H1 (cell line): ENCODE measurements at regions not wholly inside any gene's neighbourhood (a gene's known extent, or its start where the extent isn't known, plus 50 kb on each side); places are given as distances from the start of the nearest gene placed in this dataset.
A peak's percentile ranks its signal among the peaks of the same experiment; 100 is the strongest.

Experiments
- CTCF ChIA-PET: fragments of 300-600 bp; sonication (Branson Sonifier 250); formaldehyde crosslinking; loops from one replicate; lab custom pipeline; 2021; ENCODE audit not compliant: partially characterized antibody; lab: Charles Lee
- POLR2A ChIA-PET: fragments of 300-600 bp; sonication (Branson Sonifier 250); formaldehyde crosslinking; loops from one replicate; lab custom pipeline; 2021; ENCODE audit warnings: inconsistent platforms; ENCODE audit not compliant: partially characterized antibody; lab: Charles Lee
- DNase-seq, 2 experiments: peaks; one replicate each; pipeline versions ENCODE4 v3.0.0 to v3.0.0-alpha.2; 2010 to 2022; ENCODE audit warnings: low spot score in 2 of 2, low read depth in 1 of 2, mixed read lengths in 1 of 2
- FAIRE-seq: peaks from 2 replicates; lab custom pipeline; 2011; peaks lifted over from hg19 to GRCh38; lab: Jason Lieb, UNC
- H2AFZ ChIP-seq: 2 replicates; pipeline ENCODE4 v1.8.1; 2012; ENCODE audit warnings: low read length, inconsistent platforms
- H2AK5ac ChIP-seq: 2 replicates; pipeline ENCODE4 v1.6.1; 2013; ENCODE audit warnings: low read depth, low read length
- H2BK120ac ChIP-seq: replicated peaks from 2 replicates; pipeline ENCODE3; 2013; ENCODE audit warnings: low read depth, low read length, inconsistent platforms
- H2BK12ac ChIP-seq: 2 replicates; pipeline ENCODE4 v1.6.1; 2013; ENCODE audit warnings: low read depth, low read length
- H2BK15ac ChIP-seq: 2 replicates; pipeline ENCODE4 v1.6.1; 2013; ENCODE audit warnings: low read length
- H2BK20ac ChIP-seq: 2 replicates; pipeline ENCODE4 v1.6.1; 2013; ENCODE audit warnings: low read length
- H2BK5ac ChIP-seq: 2 replicates; pipeline ENCODE4 v1.6.1; 2013; ENCODE audit warnings: low read depth, low read length
- H3K14ac ChIP-seq: 2 replicates; pipeline ENCODE4 v1.6.1; 2013; ENCODE audit warnings: inconsistent platforms; ENCODE audit not compliant: insufficient read length
- H3K18ac ChIP-seq: 2 replicates; pipeline ENCODE4 v1.6.1; 2013; ENCODE audit warnings: low read length; ENCODE audit errors: extremely low read depth
- H3K23ac ChIP-seq: 2 replicates; pipeline ENCODE4 v1.6.1; 2013; ENCODE audit warnings: inconsistent platforms; ENCODE audit not compliant: insufficient read length
- H3K23me2 ChIP-seq: 2 replicates; pipeline ENCODE4 v1.6.1; 2013; ENCODE audit warnings: low read depth, low read length
- H3K27ac ChIP-seq: 2 replicates; pipeline ENCODE4 v1.6.1; 2011; ENCODE audit warnings: low read depth, low read length, inconsistent platforms
- H3K27me3 ChIP-seq, 4 experiments: replicated peaks in 1 of 4; 1 replicate in 1 of 4; 2 replicates in 3 of 4; pipeline versions ENCODE4 v1.6.1 to v1.8.1; 2011 to 2013; ENCODE audit warnings: low read length in 3 of 4, mild to moderate bottlenecking in 3 of 4, inconsistent platforms in 2 of 4, mixed read lengths in 2 of 4, moderate library complexity in 1 of 4; ENCODE audit not compliant: control insufficient read depth in 3 of 4, insufficient read depth in 3 of 4; ENCODE audit errors: extremely low read depth in 1 of 4
- H3K36me3 ChIP-seq, 4 experiments: 2 replicates each; pipeline versions ENCODE4 v1.6.1 to v1.8.1; 2011 to 2013; ENCODE audit warnings: mild to moderate bottlenecking in 4 of 4, low read length in 3 of 4, moderate library complexity in 2 of 4, control low read depth in 1 of 4, inconsistent platforms in 1 of 4; ENCODE audit not compliant: insufficient read depth in 4 of 4, control insufficient read depth in 2 of 4
- H3K4ac ChIP-seq: replicated peaks from 2 replicates; pipeline ENCODE3; 2013; ENCODE audit warnings: low read length, low read depth, mixed read lengths, inconsistent platforms; ENCODE audit not compliant: insufficient read length
- H3K4me1 ChIP-seq, 4 experiments: replicated peaks in 1 of 4; 1 replicate in 1 of 4; 2 replicates in 3 of 4; pipeline versions ENCODE4 v1.6.1 to v1.8.1; 2011 to 2013; ENCODE audit warnings: low read length in 3 of 4, inconsistent platforms in 2 of 4, mixed read lengths in 1 of 4; ENCODE audit not compliant: insufficient read depth in 4 of 4, control insufficient read depth in 3 of 4
- H3K4me2 ChIP-seq, 2 experiments: 2 replicates each; pipeline versions ENCODE4 v1.6.1 to v1.8.1; 2011 to 2013; ENCODE audit warnings: low read depth in 2 of 2, low read length in 2 of 2, control low read depth in 1 of 2, inconsistent platforms in 1 of 2, mild to moderate bottlenecking in 1 of 2; ENCODE audit not compliant: insufficient read depth in 1 of 2
- H3K4me3 ChIP-seq, 4 experiments: fragments of 200-600, 300-600 bp in 1 of 4; sonication (generic), shearing (Covaris generic), sonication (Bioruptor Twin) in 1 of 4; 2 replicates each; pipeline versions ENCODE4 v1.5.1 to v1.8.1; 2011 to 2016; ENCODE audit warnings: low read length in 4 of 4, low read depth in 3 of 4, control low read depth in 2 of 4, inconsistent platforms in 2 of 4, mild to moderate bottlenecking in 2 of 4, mixed read lengths in 1 of 4, moderate library complexity in 1 of 4; ENCODE audit not compliant: insufficient read depth in 2 of 4; ENCODE audit errors: extremely low read depth in 1 of 4
- H3K56ac ChIP-seq: replicated peaks from 2 replicates; pipeline ENCODE3; 2013; ENCODE audit warnings: low read depth, mild to moderate bottlenecking, mixed read lengths, low read length, inconsistent platforms; ENCODE audit not compliant: insufficient read length
- H3K79me1 ChIP-seq: 2 replicates; pipeline ENCODE4 v1.6.1; 2013; ENCODE audit warnings: low read depth, low read length, control low read depth
- H3K79me2 ChIP-seq, 2 experiments: 2 replicates each; pipeline versions ENCODE4 v1.6.1 to v1.8.1; 2012 to 2013; ENCODE audit warnings: low read length in 2 of 2, mild to moderate bottlenecking in 2 of 2, inconsistent platforms in 1 of 2; ENCODE audit not compliant: insufficient read depth in 2 of 2, control insufficient read depth in 1 of 2
- H3K9ac ChIP-seq, 4 experiments: replicated peaks in 1 of 4; 1 replicate in 1 of 4; 2 replicates in 3 of 4; pipeline versions ENCODE4 v1.6.1 to v1.8.1; 2011 to 2013; ENCODE audit warnings: low read depth in 3 of 4, low read length in 3 of 4, control low read depth in 2 of 4, mild to moderate bottlenecking in 2 of 4, moderate library complexity in 2 of 4, inconsistent platforms in 1 of 4; ENCODE audit errors: extremely low read depth in 1 of 4
- H3K9me3 ChIP-seq, 2 experiments: 2 replicates each; pipeline versions ENCODE4 v1.6.1 to v1.8.1; 2012 to 2013; ENCODE audit warnings: mild to moderate bottlenecking in 2 of 2, moderate library complexity in 2 of 2, control low read depth in 1 of 2, inconsistent platforms in 1 of 2, low read depth in 1 of 2, low read length in 1 of 2, mixed read lengths in 1 of 2; ENCODE audit not compliant: insufficient read depth in 2 of 2
- H4K20me1 ChIP-seq, 2 experiments: replicated peaks in 1 of 2; 2 replicates each; pipeline versions ENCODE3 to v1.8.1; 2011 to 2013; ENCODE audit warnings: inconsistent platforms in 2 of 2, low read length in 2 of 2, mild to moderate bottlenecking in 1 of 2; ENCODE audit not compliant: insufficient read depth in 2 of 2, control insufficient read depth in 1 of 2
- H4K5ac ChIP-seq: 2 replicates; pipeline ENCODE4 v1.6.1; 2013; ENCODE audit warnings: low read length, low read depth, mixed read lengths, inconsistent platforms; ENCODE audit not compliant: insufficient read length
- H4K8ac ChIP-seq: 2 replicates; pipeline ENCODE4 v1.8.0; 2013; ENCODE audit warnings: mild to moderate bottlenecking, moderate library complexity, low read length, inconsistent platforms; ENCODE audit not compliant: insufficient read depth; ENCODE audit errors: extremely low read depth
- H4K91ac ChIP-seq: replicated peaks from 2 replicates; pipeline ENCODE3; 2013; ENCODE audit warnings: low read length, mixed read lengths, inconsistent platforms; ENCODE audit not compliant: insufficient read length
- CBX5 ChIP-seq: fragments of 300-800, 300-1000 bp; sonication (generic); IDR thresholded peaks from 2 replicates; pipeline ENCODE4 v1.7.1; 2016; ENCODE audit warnings: antibody characterized with exemption, low read length, low read depth
- RAD21 ChIP-seq, 2 experiments: IDR thresholded peaks in 1 of 2; conservative IDR thresholded peaks in 1 of 2; 2 replicates each; pipeline ENCODE4 v1.6.1; 2011; ENCODE audit warnings: low read depth in 2 of 2, low read length in 2 of 2, improper control_type of control experiment in 1 of 2, inconsistent platforms in 1 of 2, mild to moderate bottlenecking in 1 of 2, moderate library complexity in 1 of 2
- WGBS, 2 experiments: shearing (Covaris generic) in 1 of 2; methylation state at CpG; one replicate each; pipeline versions ENCODE4 v1.1.6 to v1.1.7; 2013 to 2015; ENCODE audit warnings: low lambda C conversion rate in 2 of 2, mixed read lengths in 2 of 2, inconsistent platforms in 1 of 2, low coverage in 1 of 2, missing lambda C conversion rate in 1 of 2; ENCODE audit not compliant: insufficient replicate concordance in 2 of 2, insufficient coverage in 1 of 2, insufficient read length in 1 of 2; ENCODE audit errors: extremely low coverage in 1 of 2, missing lambda C conversion rate in 1 of 2; 5-methylcytosine and 5-hydroxymethylcytosine counted together
- TF ChIP-seq, protein P1 (sequence below), 3 experiments: IDR thresholded peaks; 1 replicate in 2 of 3; 2 replicates in 1 of 3; pipeline versions ENCODE4 v1.5.1 to v1.6.1; 2011; ENCODE audit warnings: low read length in 3 of 3, mild to moderate bottlenecking in 3 of 3, inconsistent platforms in 2 of 3, low read depth in 1 of 3, moderate library complexity in 1 of 3; ENCODE audit not compliant: insufficient read depth in 1 of 3; ENCODE audit errors: control extremely low read depth in 1 of 3

DNA sequence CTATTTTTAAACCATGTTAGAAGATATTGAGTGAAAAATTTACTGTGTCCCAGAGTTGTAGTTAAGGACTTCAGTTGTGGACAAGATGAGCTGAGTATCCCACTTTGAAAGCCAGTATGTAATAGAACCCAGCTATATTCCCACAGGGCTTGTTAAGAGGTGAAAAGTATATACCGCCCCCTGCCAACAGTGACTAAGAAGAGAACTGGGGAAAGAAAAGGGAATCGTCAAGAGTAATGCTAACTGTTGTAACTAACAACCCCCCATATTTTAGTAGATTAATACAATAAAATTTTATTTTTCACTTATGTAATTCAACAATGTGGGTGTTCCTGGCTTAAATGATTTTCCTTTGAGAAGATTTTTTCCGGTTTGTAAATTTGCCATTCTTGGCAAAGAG, 250.4 kb upstream of the GIMD1 start:
- ChIA-PET CTCF (interaction anchor here (0.6 to 2.8 kb wide), 10 partner anchors 9 to 418 kb away, joined by 3 to 14 read pairs (median 4); partner anchors contain the start of gene DKK2), POLR2A (no interaction called here)
- no peak overlapping the region for H2AK5ac ChIP-seq
- H3K56ac ChIP-seq: no peak overlapping the region
- no peaks in the 10 kb centered on the region for H3K79me2 ChIP-seq
- TF ChIP-seq, protein P1, sequence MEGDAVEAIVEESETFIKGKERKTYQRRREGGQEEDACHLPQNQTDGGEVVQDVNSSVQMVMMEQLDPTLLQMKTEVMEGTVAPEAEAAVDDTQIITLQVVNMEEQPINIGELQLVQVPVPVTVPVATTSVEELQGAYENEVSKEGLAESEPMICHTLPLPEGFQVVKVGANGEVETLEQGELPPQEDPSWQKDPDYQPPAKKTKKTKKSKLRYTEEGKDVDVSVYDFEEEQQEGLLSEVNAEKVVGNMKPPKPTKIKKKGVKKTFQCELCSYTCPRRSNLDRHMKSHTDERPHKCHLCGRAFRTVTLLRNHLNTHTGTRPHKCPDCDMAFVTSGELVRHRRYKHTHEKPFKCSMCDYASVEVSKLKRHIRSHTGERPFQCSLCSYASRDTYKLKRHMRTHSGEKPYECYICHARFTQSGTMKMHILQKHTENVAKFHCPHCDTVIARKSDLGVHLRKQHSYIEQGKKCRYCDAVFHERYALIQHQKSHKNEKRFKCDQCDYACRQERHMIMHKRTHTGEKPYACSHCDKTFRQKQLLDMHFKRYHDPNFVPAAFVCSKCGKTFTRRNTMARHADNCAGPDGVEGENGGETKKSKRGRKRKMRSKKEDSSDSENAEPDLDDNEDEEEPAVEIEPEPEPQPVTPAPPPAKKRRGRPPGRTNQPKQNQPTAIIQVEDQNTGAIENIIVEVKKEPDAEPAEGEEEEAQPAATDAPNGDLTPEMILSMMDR (IDR thresholded peaks at IDR 0.05; ENCODE audit: control extremely low read depth in 1 of 3, insufficient read depth in 1 of 3, low read depth in 1 of 3, low read length in 3 of 3): peak in 2 of 3 experiments; percentile 32 to 36; a peak in 2 of 4 replicates
- no peak for TF ChIP-seq CBX5
- TF ChIP-seq RAD21 (IDR thresholded peaks at IDR 0.05 in 1 of 2, conservative IDR thresholded peaks at IDR 0.05 in 1 of 2; ENCODE audit: low read depth in 2 of 2, low read length in 2 of 2): peak; percentile 60 to 62
- H3K18ac ChIP-seq: no peak overlapping the region
- no peak overlapping the region for H4K8ac ChIP-seq
- no peak overlapping the region for H3K9ac ChIP-seq
- no peak overlapping the region for H2BK20ac ChIP-seq
- H2AFZ ChIP-seq: no peak overlapping the region
- H3K14ac ChIP-seq: no peak overlapping the region
- H3K36me3 ChIP-seq: no peaks in the 10 kb centered on the region
- DNase-seq (no peak), FAIRE-seq (no peak)
- H3K79me1 ChIP-seq: no peaks in the 10 kb centered on the region
- H3K27me3 ChIP-seq: no peaks in the 10 kb centered on the region
- no peak overlapping the region for H2BK12ac ChIP-seq
- H4K5ac ChIP-seq: no peak overlapping the region
- H3K9me3 ChIP-seq: no peaks in the 10 kb centered on the region
- no peak overlapping the region for H3K4ac ChIP-seq
- H3K27ac ChIP-seq: no peak overlapping the region
- no peaks in the 10 kb centered on the region for H4K20me1 ChIP-seq
- no peak overlapping the region for H3K4me3 ChIP-seq
- H2BK120ac ChIP-seq: no peak overlapping the region
- H3K23me2 ChIP-seq: no peaks in the 10 kb centered on the region
- WGBS, 2 experiments: 71% methylated on average over 3 of the region's 3 CpGs; no CpG with 5 or more reads in 1 of the 2 experiments
- no peaks in the 10 kb centered on the region for H3K4me1 ChIP-seq
- no peak overlapping the region for H3K23ac ChIP-seq
- no peak overlapping the region for H2BK5ac ChIP-seq
- H4K91ac ChIP-seq: no peak overlapping the region
- no peak overlapping the region for H3K4me2 ChIP-seq
- no peak overlapping the region for H2BK15ac ChIP-seq
